IPS-20b (cell line): ENCODE measurements at regions not wholly inside any gene's neighbourhood (a gene's known extent, or its start where the extent isn't known, plus 50 kb on each side); places are given as distances from the start of the nearest gene placed in this dataset.

Experiments
- H3K27ac ChIP-seq: one replicate; pipeline ENCODE4 v1.5.1; 2013; ENCODE audit warnings: low read length
- H3K27me3 ChIP-seq: 2 replicates; pipeline ENCODE4 v1.6.1; 2013; ENCODE audit warnings: mild to moderate bottlenecking, low read length, inconsistent platforms; ENCODE audit not compliant: insufficient read depth
- H3K36me3 ChIP-seq: 2 replicates; pipeline ENCODE4 v1.6.1; 2013; ENCODE audit warnings: low read depth, mild to moderate bottlenecking, inconsistent platforms, low read length, moderate library complexity; ENCODE audit not compliant: insufficient read depth
- H3K4me1 ChIP-seq: 2 replicates; pipeline ENCODE4 v1.6.1; 2013; ENCODE audit warnings: mild to moderate bottlenecking, control low read depth, inconsistent platforms, low read length, moderate library complexity; ENCODE audit not compliant: insufficient read depth
- H3K4me3 ChIP-seq: 2 replicates; pipeline ENCODE4 v1.5.1; 2013; ENCODE audit warnings: mild to moderate bottlenecking, low read length, inconsistent platforms
- H3K9ac ChIP-seq: 2 replicates; pipeline ENCODE4 v1.6.1; 2013; ENCODE audit warnings: low read depth, mild to moderate bottlenecking, inconsistent platforms, low read length, moderate library complexity
- H3K9me3 ChIP-seq: 2 replicates; pipeline ENCODE4 v1.6.1; 2013; ENCODE audit warnings: mild to moderate bottlenecking, low read depth, low read length, inconsistent platforms; ENCODE audit not compliant: insufficient read depth

- Histone ChIP-seq H3K4me3 (no peak overlapping the region), H3K9me3 (no peaks in the 10 kb centered on the region), H3K4me1 (no peaks in the 10 kb centered on the region), H3K27me3 (no peaks in the 10 kb centered on the region), H3K36me3 (no peaks in the 10 kb centered on the region), H3K27ac (no peak overlapping the region), H3K9ac (no peak overlapping the region)
Measured at GRCh38 chr11:26084313-26084712, 247.6 kb upstream of the ANO3 start.

- no peaks in the 10 kb centered on the region for H3K9me3 ChIP-seq
- no peaks in the 10 kb centered on the region for H3K36me3 ChIP-seq
- H3K4me3 ChIP-seq: no peak overlapping the region
- no peak overlapping the region for H3K9ac ChIP-seq
- no peaks in the 10 kb centered on the region for H3K27me3 ChIP-seq
- H3K4me1 ChIP-seq: no peaks in the 10 kb centered on the region
- H3K27ac ChIP-seq: no peak overlapping the region
Measured at GRCh38 chr11:26086028-26086427, 245.9 kb upstream of the ANO3 start.

- Histone ChIP-seq H3K9me3 (no peaks in the 10 kb centered on the region), H3K36me3 (no peaks in the 10 kb centered on the region), H3K27ac (no peak overlapping the region), H3K4me3 (no peak overlapping the region), H3K4me1 (no peaks in the 10 kb centered on the region), H3K9ac (no peak overlapping the region), H3K27me3 (no peaks in the 10 kb centered on the region)
Measured at GRCh38 chr11:26087120-26087935, 244.6 kb upstream of the ANO3 start.

GRCh38 chr11:26088391-26088790, 243.5 kb upstream of the ANO3 start:
- Histone ChIP-seq H3K9me3 (no peaks in the 10 kb centered on the region), H3K9ac (no peak overlapping the region), H3K4me1 (no peaks in the 10 kb centered on the region), H3K4me3 (no peak overlapping the region), H3K27ac (no peak overlapping the region), H3K27me3 (no peaks in the 10 kb centered on the region), H3K36me3 (no peaks in the 10 kb centered on the region)

- no peaks in the 10 kb centered on the region for H3K4me1 ChIP-seq
Measured at GRCh38 chr11:26090651-26091050, 241.3 kb upstream of the ANO3 start.

GRCh38 chr11:26093206-26093605, 238.7 kb upstream of the ANO3 start:
- H3K9me3 ChIP-seq: no peaks in the 10 kb centered on the region
- no peaks in the 10 kb centered on the region for H3K4me1 ChIP-seq

More at GRCh38 chr11:26090651-26091050, 241.3 kb upstream of the ANO3 start:
- no peaks in the 10 kb centered on the region for H3K36me3 ChIP-seq
- H3K4me3 ChIP-seq: no peak overlapping the region
- H3K27ac ChIP-seq: no peak overlapping the region
- H3K27me3 ChIP-seq: no peaks in the 10 kb centered on the region
- H3K9me3 ChIP-seq: no peaks in the 10 kb centered on the region
- no peak overlapping the region for H3K9ac ChIP-seq

GRCh38 chr11:26095340-26095739, 236.6 kb upstream of the ANO3 start:
- Histone ChIP-seq H3K27ac (no peak overlapping the region), H3K4me1 (no peaks in the 10 kb centered on the region), H3K36me3 (no peaks in the 10 kb centered on the region), H3K4me3 (no peak overlapping the region), H3K27me3 (no peaks in the 10 kb centered on the region), H3K9ac (no peak overlapping the region), H3K9me3 (no peaks in the 10 kb centered on the region)

More at GRCh38 chr11:26093206-26093605, 238.7 kb upstream of the ANO3 start:
- Histone ChIP-seq H3K4me3 (no peak overlapping the region), H3K36me3 (no peaks in the 10 kb centered on the region), H3K9ac (no peak overlapping the region), H3K27ac (no peak overlapping the region), H3K27me3 (no peaks in the 10 kb centered on the region)

- Histone ChIP-seq H3K27me3 (no peaks in the 10 kb centered on the region), H3K27ac (no peak overlapping the region), H3K4me3 (no peak overlapping the region), H3K9ac (no peak overlapping the region), H3K9me3 (no peaks in the 10 kb centered on the region), H3K4me1 (no peaks in the 10 kb centered on the region), H3K36me3 (no peaks in the 10 kb centered on the region)
Measured at GRCh38 chr11:26096451-26096850, 235.5 kb upstream of the ANO3 start.

- Histone ChIP-seq H3K9me3 (no peaks in the 10 kb centered on the region), H3K27me3 (no peaks in the 10 kb centered on the region)
Measured at GRCh38 chr11:26102325-26102724, 229.6 kb upstream of the ANO3 start.

GRCh38 chr11:26105762-26106423, 226.0 kb upstream of the ANO3 start:
- no peak overlapping the region for H3K9ac ChIP-seq
- H3K27ac ChIP-seq: no peak overlapping the region

More at GRCh38 chr11:26102325-26102724, 229.6 kb upstream of the ANO3 start:
- H3K36me3 ChIP-seq: no peaks in the 10 kb centered on the region
- H3K4me1 ChIP-seq: no peaks in the 10 kb centered on the region
- H3K4me3 ChIP-seq: no peak overlapping the region
- H3K9ac ChIP-seq: no peak overlapping the region
- H3K27ac ChIP-seq: no peak overlapping the region

GRCh38 chr11:26106726-26107125, 225.2 kb upstream of the ANO3 start:
- Histone ChIP-seq H3K27ac (no peak overlapping the region), H3K4me3 (no peak overlapping the region), H3K27me3 (no peaks in the 10 kb centered on the region), H3K4me1 (no peaks in the 10 kb centered on the region), H3K9ac (no peak overlapping the region), H3K9me3 (no peaks in the 10 kb centered on the region), H3K36me3 (no peaks in the 10 kb centered on the region)

More at GRCh38 chr11:26105762-26106423, 226.0 kb upstream of the ANO3 start:
- Histone ChIP-seq H3K9me3 (no peaks in the 10 kb centered on the region), H3K4me1 (no peaks in the 10 kb centered on the region), H3K4me3 (no peak overlapping the region), H3K27me3 (no peaks in the 10 kb centered on the region), H3K36me3 (no peaks in the 10 kb centered on the region)
